Tibial nerve (tissue), 4 donors: ENCODE measurements at regions not wholly inside any gene's neighbourhood (a gene's known extent, or its start where the extent isn't known, plus 50 kb on each side); places are given as distances from the start of the nearest gene placed in this dataset.
"Not testable (repeated sequence)": the region's sequence is repeated elsewhere in the genome, so short reads cannot be mapped to it uniquely, and the experiment has no call there.

ENCODE experiments used
- DNase-seq, 2 donors: peaks; one replicate each; pipeline ENCODE4 v3.0.0-alpha.2; 2019; ENCODE audit warnings: low spot score in 2 of 2
- H3K27ac ChIP-seq, 4 donors: fragments of 200-600 bp; sonication (generic) in 3 of 4; one replicate each; pipeline ENCODE4 v1.5.1; 2017 to 2019; ENCODE audit warnings: mild to moderate bottlenecking in 1 of 4
- H3K27me3 ChIP-seq, 2 donors: fragments of 200-600 bp; sonication (generic) in 1 of 2; one replicate each; pipeline versions ENCODE4 v1.5.1 to v1.6.0; 2017 to 2019
- H3K36me3 ChIP-seq, 3 donors: fragments of 200-600 bp; sonication (generic); one replicate each; pipeline ENCODE4 v1.5.1; 2018 to 2019
- H3K4me1 ChIP-seq, 4 donors: fragments of 200-600 bp; sonication (generic) in 3 of 4; one replicate each; pipeline ENCODE4 v1.5.1; 2017 to 2019
- H3K4me3 ChIP-seq, 4 donors: fragments of 200-600 bp; sonication (generic) in 3 of 4; one replicate each; pipeline ENCODE4 v1.5.1; 2017 to 2019; ENCODE audit warnings: mild to moderate bottlenecking in 1 of 4, moderate library complexity in 1 of 4
- H3K9me3 ChIP-seq, 4 donors: fragments of 200-600 bp; sonication (generic) in 3 of 4; one replicate each; pipeline ENCODE4 v1.5.1; 2017 to 2019
- EP300 ChIP-seq, 2 donors: sonication (generic); formaldehyde crosslinking; IDR thresholded peaks; one replicate each; pipeline ENCODE4 v1.6.1; 2017; ENCODE audit warnings: antibody characterized with exemption in 2 of 2, mild to moderate bottlenecking in 1 of 2
- POLR2A ChIP-seq, 2 donors: fragments of 450-650 bp; IDR thresholded peaks; one replicate each; pipeline ENCODE4 v1.6.1; 2017; ENCODE audit warnings: antibody characterized with exemption in 2 of 2, mild to moderate bottlenecking in 2 of 2, moderate library complexity in 2 of 2
- WGBS, 2 donors: methylation state at CpG; one replicate each; pipeline ENCODE4 v1.1.5; 2018; 5-methylcytosine and 5-hydroxymethylcytosine counted together
- TF ChIP-seq, protein P1 (sequence below), 5 experiments: fragments of 200-600 bp in 3 of 5; fragments of 450-650 bp in 2 of 5; sonication (generic) in 3 of 5; IDR thresholded peaks; one replicate each; pipeline ENCODE4 v1.5.1; 2016 to 2019; ENCODE audit warnings: antibody characterized with exemption in 5 of 5, mild to moderate bottlenecking in 3 of 5, moderate library complexity in 2 of 5

DNA sequence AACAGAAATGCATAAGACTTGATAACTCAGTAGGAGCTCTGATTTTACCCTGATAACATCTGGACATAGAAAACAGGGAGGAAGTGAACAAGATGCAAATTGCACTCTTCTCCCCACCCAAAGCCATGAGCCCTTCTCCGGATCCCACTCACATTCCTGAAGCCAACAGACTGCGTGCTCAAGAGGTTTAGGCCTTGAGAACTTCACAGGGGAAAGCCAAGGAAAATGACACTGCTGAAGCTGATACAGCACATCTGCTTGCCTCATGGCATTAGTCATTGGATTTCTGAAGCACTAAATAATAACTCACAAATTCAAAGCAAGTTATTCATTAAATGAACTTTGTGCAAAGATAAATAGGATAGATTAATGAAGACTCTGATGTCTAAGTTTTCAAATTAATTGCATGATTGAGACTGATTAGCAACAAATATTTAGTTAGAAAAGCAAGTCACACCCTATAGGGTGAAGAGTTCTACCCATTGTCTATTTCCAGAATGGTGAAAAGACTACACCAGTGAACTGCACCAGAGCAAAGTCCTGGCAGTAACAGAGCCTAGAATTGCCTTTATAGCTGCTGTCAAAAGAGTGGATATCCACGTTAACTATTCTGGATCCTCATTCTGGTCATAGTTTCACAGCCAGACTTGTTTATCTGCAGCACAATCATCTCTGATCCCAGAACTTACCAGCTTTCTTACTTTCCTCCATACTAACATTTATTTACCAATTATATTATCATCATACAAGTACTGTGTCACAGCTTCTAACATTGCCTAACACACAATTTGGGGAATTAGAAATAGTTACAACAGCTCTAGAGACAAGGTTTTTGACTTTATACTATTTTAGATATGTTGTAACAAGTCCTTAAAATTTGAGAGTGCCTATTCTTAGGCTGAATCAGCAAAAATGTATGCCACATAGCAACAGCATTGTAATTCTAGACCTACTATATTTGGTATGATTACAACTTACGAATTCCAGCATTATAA is 432.1 kb upstream of the RGMB start:
- DNase-seq, result no peak
- H3K9me3 ChIP-seq, result no peaks in the 10 kb centered on the region
- H3K27me3 ChIP-seq, result no peaks in the 10 kb centered on the region
- 36 to 53% methylated on average over 4 of the region's 4 CpGs for WGBS, 2 donors
- no peak overlapping the region for H3K4me3 ChIP-seq
- no peak overlapping the region for H3K27ac ChIP-seq
- no peaks in the 10 kb centered on the region for H3K4me1 ChIP-seq
- TF ChIP-seq, protein P1, sequence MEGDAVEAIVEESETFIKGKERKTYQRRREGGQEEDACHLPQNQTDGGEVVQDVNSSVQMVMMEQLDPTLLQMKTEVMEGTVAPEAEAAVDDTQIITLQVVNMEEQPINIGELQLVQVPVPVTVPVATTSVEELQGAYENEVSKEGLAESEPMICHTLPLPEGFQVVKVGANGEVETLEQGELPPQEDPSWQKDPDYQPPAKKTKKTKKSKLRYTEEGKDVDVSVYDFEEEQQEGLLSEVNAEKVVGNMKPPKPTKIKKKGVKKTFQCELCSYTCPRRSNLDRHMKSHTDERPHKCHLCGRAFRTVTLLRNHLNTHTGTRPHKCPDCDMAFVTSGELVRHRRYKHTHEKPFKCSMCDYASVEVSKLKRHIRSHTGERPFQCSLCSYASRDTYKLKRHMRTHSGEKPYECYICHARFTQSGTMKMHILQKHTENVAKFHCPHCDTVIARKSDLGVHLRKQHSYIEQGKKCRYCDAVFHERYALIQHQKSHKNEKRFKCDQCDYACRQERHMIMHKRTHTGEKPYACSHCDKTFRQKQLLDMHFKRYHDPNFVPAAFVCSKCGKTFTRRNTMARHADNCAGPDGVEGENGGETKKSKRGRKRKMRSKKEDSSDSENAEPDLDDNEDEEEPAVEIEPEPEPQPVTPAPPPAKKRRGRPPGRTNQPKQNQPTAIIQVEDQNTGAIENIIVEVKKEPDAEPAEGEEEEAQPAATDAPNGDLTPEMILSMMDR (IDR thresholded peaks at IDR 0.05), result no peak
- TF ChIP-seq EP300 (IDR thresholded peaks at IDR 0.05), result no peak
- no peak for TF ChIP-seq POLR2A (IDR thresholded peaks at IDR 0.05)
- H3K36me3 ChIP-seq, result no peaks in the 10 kb centered on the region

DNA sequence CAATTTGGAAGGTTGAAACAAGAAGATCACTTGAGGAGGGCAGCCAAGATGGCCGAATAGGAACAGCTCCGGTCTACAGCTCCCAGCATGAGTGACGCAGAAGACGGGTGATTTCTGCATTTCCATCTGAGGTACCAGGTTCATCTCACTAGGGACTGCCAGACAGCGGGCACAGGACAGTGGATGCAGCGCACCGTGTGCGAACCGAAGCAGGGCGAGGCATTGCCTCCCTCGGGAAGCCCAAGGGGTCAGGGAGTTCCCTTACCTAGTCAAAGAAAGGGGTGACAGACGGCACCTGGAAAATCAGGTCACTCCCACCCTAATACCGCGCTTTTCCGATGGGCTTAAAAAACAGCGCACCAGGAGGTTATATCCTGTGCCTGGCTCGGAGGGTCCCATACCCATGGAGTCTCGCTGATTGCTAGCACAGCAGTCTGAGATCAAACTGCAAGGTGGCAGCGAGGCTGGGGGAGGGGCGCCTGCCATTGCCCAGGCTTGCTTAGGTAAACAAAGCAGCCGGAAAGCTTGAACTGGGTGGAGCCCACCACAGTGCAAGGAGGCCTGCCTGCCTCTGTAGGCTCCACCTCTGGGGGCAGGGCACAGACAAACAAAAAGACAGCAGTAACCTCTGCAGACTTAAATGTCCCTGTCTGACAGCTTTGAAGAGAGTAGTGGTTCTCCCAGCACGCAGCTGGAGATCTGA is 430.4 kb upstream of the RGMB start:
- not testable (repeated sequence) for H3K4me3 ChIP-seq, H3K9me3 ChIP-seq, H3K27me3 ChIP-seq, H3K4me1 ChIP-seq, H3K36me3 ChIP-seq, H3K27ac ChIP-seq, DNase-seq
- WGBS, 2 donors, result 96% methylated on average over 20 to 22 of the region's 22 CpGs

DNA sequence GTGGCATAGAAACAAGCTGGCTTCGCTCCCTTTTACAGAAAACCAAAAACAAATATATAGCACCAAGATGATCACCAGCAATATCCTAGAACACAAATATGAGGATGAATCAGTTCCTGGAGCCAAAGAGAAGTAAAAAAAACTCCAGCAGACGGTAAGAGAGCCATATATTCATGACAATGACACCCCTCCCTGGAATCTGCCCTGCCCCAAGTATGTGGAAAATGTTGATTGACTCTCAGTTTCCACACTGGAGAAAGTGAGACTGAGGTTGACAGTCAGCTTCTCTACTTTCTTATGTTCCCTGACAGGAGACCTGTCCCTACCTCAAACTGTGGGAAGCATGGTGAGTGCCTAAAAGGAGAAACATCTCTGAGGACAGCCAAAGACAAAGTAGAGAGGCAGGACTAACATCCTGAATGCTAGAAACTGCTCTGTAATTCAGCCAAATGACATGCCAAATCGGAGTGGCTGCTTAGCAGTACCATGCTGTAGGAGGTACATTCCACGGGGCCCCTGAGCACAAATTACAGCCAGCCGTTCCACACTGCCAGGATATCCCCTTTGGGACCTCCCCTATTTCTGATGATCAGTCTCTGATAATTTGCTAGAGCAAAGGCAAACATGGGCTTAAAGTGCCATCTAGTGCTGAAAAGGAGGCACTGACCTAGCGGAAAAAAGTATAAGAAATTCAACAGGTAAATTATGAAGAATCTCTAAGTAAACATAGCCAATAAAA is 424.0 kb upstream of the RGMB start:
- no peaks in the 10 kb centered on the region for H3K27me3 ChIP-seq
- TF ChIP-seq, protein P1 (IDR thresholded peaks at IDR 0.05), result no peak
- TF ChIP-seq POLR2A (IDR thresholded peaks at IDR 0.05) (no peak), EP300 (IDR thresholded peaks at IDR 0.05) (no peak)
- no peak overlapping the region for H3K4me3 ChIP-seq
- no peaks in the 10 kb centered on the region for H3K36me3 ChIP-seq
- peaks cover 0 to 34% (median 8%) of the 10 kb centered on the region in 4 donors for H3K9me3 ChIP-seq
- WGBS, 2 donors, result 81% methylated on average over 6 of the region's 6 CpGs
- no peaks in the 10 kb centered on the region for H3K4me1 ChIP-seq
- H3K27ac ChIP-seq, result no peak overlapping the region
- DNase-seq, result no peak

DNA sequence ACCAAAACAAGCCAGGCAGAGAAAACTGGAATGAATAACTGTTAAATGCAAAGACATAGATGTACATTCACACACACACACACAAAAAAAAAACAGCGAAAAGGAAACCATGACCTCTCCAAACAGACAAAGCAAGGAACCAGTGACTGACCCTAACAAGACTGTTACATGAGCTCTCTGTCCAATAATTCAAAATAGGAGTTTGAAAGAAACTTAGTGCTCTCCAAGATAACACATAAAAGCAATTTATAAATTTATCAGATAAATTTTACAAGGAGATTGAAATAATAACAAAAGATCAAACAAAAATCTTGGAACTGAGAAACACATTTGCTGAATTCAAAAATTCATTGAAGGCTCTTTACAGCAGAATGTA is 423.5 kb upstream of the RGMB start:
- DNase-seq, result no peak
- H3K9me3 ChIP-seq, result peaks cover 0 to 34% (median 8%) of the 10 kb centered on the region in 4 donors
- 98 to 100% methylated on average over 1 of the region's 1 CpG for WGBS, 2 donors
- H3K4me1 ChIP-seq, result no peaks in the 10 kb centered on the region
- H3K27me3 ChIP-seq, result no peaks in the 10 kb centered on the region
- no peak overlapping the region for H3K27ac ChIP-seq
- no peaks in the 10 kb centered on the region for H3K36me3 ChIP-seq
- no peak overlapping the region for H3K4me3 ChIP-seq
- TF ChIP-seq EP300 (IDR thresholded peaks at IDR 0.05) (no peak), POLR2A (IDR thresholded peaks at IDR 0.05) (no peak)
- TF ChIP-seq, protein P1 (IDR thresholded peaks at IDR 0.05), result no peak

DNA sequence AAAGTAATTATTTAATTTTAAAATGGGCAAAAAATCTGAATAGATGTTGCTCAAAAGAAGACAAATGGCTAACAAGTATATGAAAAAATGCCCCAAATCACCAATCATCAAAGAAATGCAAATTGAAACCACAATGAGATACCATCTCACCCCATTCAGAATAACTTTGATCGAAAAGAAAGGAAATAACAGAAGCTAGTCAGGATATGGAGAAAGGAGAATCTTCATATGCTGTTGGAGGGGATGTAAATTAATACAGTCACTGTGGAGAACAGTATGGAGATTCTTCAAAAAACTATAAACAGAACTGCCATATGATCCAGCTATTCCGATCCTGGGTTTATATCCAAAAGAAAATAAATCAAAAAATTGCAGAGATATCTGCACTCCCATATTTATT is 418.5 kb upstream of the RGMB start:
- Histone ChIP-seq H3K27me3 (no peaks in the 10 kb centered on the region), H3K4me3 (no peak overlapping the region), H3K4me1 (no peaks in the 10 kb centered on the region), H3K27ac (no peak overlapping the region), H3K36me3 (no peaks in the 10 kb centered on the region), H3K9me3 (peaks cover 0 to 28% (median 11%) of the 10 kb centered on the region in 4 donors)
- 73 to 77% methylated on average over 2 of the region's 2 CpGs for WGBS, 2 donors
- no peak for DNase-seq
- TF ChIP-seq POLR2A (IDR thresholded peaks at IDR 0.05), result no peak
- TF ChIP-seq, protein P1 (IDR thresholded peaks at IDR 0.05), result no peak
- no peak for TF ChIP-seq EP300 (IDR thresholded peaks at IDR 0.05)
